SK-N-SH (cell line): ENCODE measurements at regions not wholly inside any gene's neighbourhood (a gene's known extent, or its start where the extent isn't known, plus 50 kb on each side); places are given as distances from the start of the nearest gene placed in this dataset.

Source experiments
- CTCF ChIP-seq: fragments of 200-600 bp; sonication (generic); IDR thresholded peaks from 2 replicates; pipeline ENCODE4 v1.6.1; 2017; ENCODE audit warnings: antibody characterized with exemption, mild to moderate bottlenecking, moderate library complexity
- NFIC ChIP-seq: IDR thresholded peaks from 2 replicates; pipeline ENCODE4 v1.4.0; 2012; ENCODE audit warnings: borderline replicate concordance
- TAF1 ChIP-seq: IDR thresholded peaks from 2 replicates; pipeline ENCODE4 v1.6.1; 2012; ENCODE audit warnings: low read depth, mild to moderate bottlenecking, low read length, moderate library complexity, borderline replicate concordance
- ZBTB33 ChIP-seq: IDR thresholded peaks from 2 replicates; pipeline ENCODE4 v1.4.0; 2012; ENCODE audit warnings: low read depth, borderline replicate concordance

DNA sequence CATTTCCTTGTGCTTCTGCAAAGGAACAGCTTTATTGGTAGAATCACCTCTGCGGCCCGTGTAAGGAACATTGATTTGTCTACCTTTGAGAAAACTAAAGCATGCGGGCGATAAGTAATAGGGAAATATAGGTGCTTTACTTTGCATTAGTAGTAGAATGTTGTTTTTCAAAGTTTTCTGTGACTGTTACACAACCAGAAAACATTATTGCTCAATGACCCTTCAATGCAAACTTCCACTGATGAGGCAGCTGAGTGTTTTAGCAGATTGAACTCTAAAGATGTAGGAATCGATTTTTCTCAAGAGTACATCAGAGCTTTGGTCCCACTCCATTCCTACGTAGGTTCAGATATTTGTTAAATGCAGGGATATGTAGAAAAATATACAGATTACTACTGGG lies 427.8 kb downstream of the DNAJB9 start:
- TF ChIP-seq CTCF (no peak), ZBTB33 (no peak), TAF1 (no peak), NFIC (no peak)
